OCI-LY1 (cell line): ENCODE measurements at regions not wholly inside any gene's neighbourhood (a gene's known extent, or its start where the extent isn't known, plus 50 kb on each side); places are given as distances from the start of the nearest gene placed in this dataset.

Source experiments
- H2AFZ ChIP-seq: fragments of 200-600 bp; sonication (generic), shearing (Covaris generic); 2 replicates; pipeline ENCODE4 v1.6.0; 2014; ENCODE audit warnings: antibody characterized with exemption, mild to moderate bottlenecking, low read length
- H3F3A ChIP-seq: fragments of 200-600 bp; sonication (generic), shearing (Covaris generic); 2 replicates; pipeline ENCODE4 v1.6.0; 2014; ENCODE audit warnings: mild to moderate bottlenecking, antibody characterized with exemption, low read length, moderate library complexity; ENCODE audit not compliant: insufficient read depth
- H3K27ac ChIP-seq: fragments of 200-600 bp; sonication (generic); 2 replicates; pipeline ENCODE4 v1.5.1; 2014; ENCODE audit warnings: low read length, mixed run types, mild to moderate bottlenecking, low read depth; ENCODE audit not compliant: poor library complexity, severe bottlenecking
- H3K27me3 ChIP-seq: fragments of 200-600 bp; sonication (generic); 2 replicates; pipeline ENCODE4 v1.6.0; 2014; ENCODE audit warnings: antibody characterized with exemption, mild to moderate bottlenecking, low read length, moderate library complexity; ENCODE audit not compliant: insufficient read depth
- H3K36me3 ChIP-seq: fragments of 200-600 bp; sonication (generic); 2 replicates; pipeline ENCODE4 v1.6.1; 2014; ENCODE audit warnings: mild to moderate bottlenecking, antibody characterized with exemption, low read length, moderate library complexity, mixed read lengths; ENCODE audit not compliant: insufficient read depth
- H3K4me1 ChIP-seq: fragments of 200-600 bp; sonication (generic); 2 replicates; pipeline ENCODE4 v1.5.1; 2014; ENCODE audit warnings: mild to moderate bottlenecking, low read length, moderate library complexity; ENCODE audit not compliant: insufficient read depth, severe bottlenecking
- H3K4me2 ChIP-seq: fragments of 200-600 bp; sonication (generic), shearing (Covaris generic); 2 replicates; pipeline ENCODE4 v1.6.1; 2014; ENCODE audit warnings: low read length
- H3K4me3 ChIP-seq: fragments of 200-600 bp; sonication (generic); 2 replicates; pipeline ENCODE4 v1.5.1; 2014; ENCODE audit warnings: low read length, low read depth, mild to moderate bottlenecking, mixed read lengths; ENCODE audit not compliant: poor library complexity, severe bottlenecking
- H3K79me2 ChIP-seq: fragments of 200-600 bp; shearing (Covaris generic); 2 replicates; pipeline ENCODE4 v1.6.1; 2016; ENCODE audit warnings: mixed run types, low read length, mixed read lengths; ENCODE audit not compliant: insufficient read depth
- H3K9ac ChIP-seq: fragments of 200-600 bp; sonication (generic), shearing (Covaris generic); 2 replicates; pipeline ENCODE4 v1.6.1; 2014; ENCODE audit warnings: mild to moderate bottlenecking, low read length, mixed read lengths
- H3K9me2 ChIP-seq: fragments of 200-600 bp; sonication (generic), shearing (Covaris generic); 2 replicates; pipeline ENCODE4 v1.6.1; 2014; ENCODE audit warnings: low read depth, mild to moderate bottlenecking, low read length, mixed read lengths
- H3K9me3 ChIP-seq: fragments of 200-600 bp; shearing (Covaris generic); 2 replicates; pipeline ENCODE4 v1.6.1; 2014; ENCODE audit warnings: low read length, mixed read lengths
- H4K20me1 ChIP-seq: fragments of 200-600 bp; sonication (generic), shearing (Covaris generic); 2 replicates; pipeline ENCODE4 v1.6.0; 2016; ENCODE audit warnings: mild to moderate bottlenecking, low read length; ENCODE audit not compliant: insufficient read depth
- CTCF ChIP-seq: fragments of 200-600 bp; sonication (generic), shearing (Covaris generic); IDR thresholded peaks from 2 replicates; pipeline ENCODE4 v1.5.1; 2017; ENCODE audit warnings: mild to moderate bottlenecking, antibody characterized with exemption, low read length, moderate library complexity, mixed read lengths
- EZH2 ChIP-seq: fragments of 200-600 bp; sonication (generic), shearing (Covaris generic); IDR thresholded peaks from 2 replicates; pipeline ENCODE4 v1.8.0; 2017; ENCODE audit warnings: borderline replicate concordance, mixed run types, mild to moderate bottlenecking, antibody characterized with exemption, low read length, moderate library complexity, mixed read lengths

DNA sequence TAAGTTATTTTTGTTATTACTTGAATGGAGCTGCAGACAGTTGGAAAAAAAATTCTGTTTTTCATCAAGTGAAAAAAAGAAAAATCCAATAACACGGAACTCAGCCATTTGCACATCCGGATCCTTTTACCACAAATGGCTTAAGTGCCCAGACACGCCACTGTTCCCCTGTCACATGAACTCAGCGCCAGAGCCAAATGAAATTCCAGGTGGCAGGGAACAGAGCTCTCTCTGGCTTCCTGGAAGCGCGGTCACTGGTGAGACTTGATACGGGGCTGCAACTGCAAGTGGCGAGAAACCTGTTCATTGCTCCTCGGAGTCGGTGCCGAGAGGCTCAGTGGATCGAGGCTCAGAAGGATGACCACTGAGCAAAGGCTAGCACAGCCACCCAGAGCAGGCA lies 60.8 kb upstream of the NPTX2 start:
- H3K9me3 ChIP-seq = peaks cover 16% of the 10 kb centered on the region; the same call in 1 of the 2 replicates
- H3K4me2 ChIP-seq = no peak overlapping the region
- H3K4me3 ChIP-seq = no peak overlapping the region
- H3F3A ChIP-seq = no peaks in the 10 kb centered on the region
- no peak overlapping the region for H2AFZ ChIP-seq
- peaks cover 18% of the 10 kb centered on the region; the same call in 1 of the 2 replicates for H3K27me3 ChIP-seq
- no peak overlapping the region for H3K9ac ChIP-seq
- H4K20me1 ChIP-seq = no peaks in the 10 kb centered on the region
- H3K36me3 ChIP-seq = no peaks in the 10 kb centered on the region; the same call in 1 of the 2 replicates
- no peak overlapping the region for H3K27ac ChIP-seq
- no peak for TF ChIP-seq CTCF
- TF ChIP-seq EZH2 = no peak
- H3K9me2 ChIP-seq = no peaks in the 10 kb centered on the region
- peaks cover 4% of the 10 kb centered on the region for H3K4me1 ChIP-seq
- H3K79me2 ChIP-seq = no peaks in the 10 kb centered on the region

- H3K9ac ChIP-seq = no peak overlapping the region
- no peaks in the 10 kb centered on the region for H3F3A ChIP-seq
- H3K36me3 ChIP-seq = no peaks in the 10 kb centered on the region; the same call in 1 of the 2 replicates
- no peak overlapping the region for H3K27ac ChIP-seq
- H3K4me3 ChIP-seq = no peak overlapping the region
- peaks cover 4% of the 10 kb centered on the region for H3K4me1 ChIP-seq
- TF ChIP-seq EZH2 = no peak
- TF ChIP-seq CTCF = no peak
- no peaks in the 10 kb centered on the region for H3K9me2 ChIP-seq
- no peaks in the 10 kb centered on the region for H3K79me2 ChIP-seq
- H3K9me3 ChIP-seq = peaks cover 16% of the 10 kb centered on the region; the same call in 1 of the 2 replicates
- H2AFZ ChIP-seq = no peak overlapping the region
- H4K20me1 ChIP-seq = no peaks in the 10 kb centered on the region
- peaks cover 18% of the 10 kb centered on the region; the same call in 1 of the 2 replicates for H3K27me3 ChIP-seq
- H3K4me2 ChIP-seq = no peak overlapping the region
Observed at GRCh38 chr7:98555403-98555802, 61.7 kb upstream of the NPTX2 start.

DNA sequence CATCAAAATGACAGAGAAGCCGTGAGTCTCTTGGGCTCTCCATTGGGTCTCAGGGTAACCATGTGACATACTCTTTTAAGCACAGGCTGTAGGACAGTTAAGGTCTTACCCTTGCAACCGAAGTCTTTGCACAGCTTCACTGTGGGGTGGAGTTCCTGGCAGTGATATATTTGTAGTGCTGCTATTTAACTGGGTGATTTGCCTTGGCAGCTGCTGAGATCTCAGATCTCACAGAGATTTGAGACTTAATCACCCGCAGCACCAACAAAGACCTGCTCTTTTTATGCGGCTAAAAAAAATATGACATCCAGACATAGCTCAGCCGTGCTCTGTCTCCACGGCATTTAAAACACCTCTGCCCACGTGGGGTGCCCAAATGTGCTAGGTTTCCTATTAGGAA lies 63.4 kb upstream of the NPTX2 start:
- peaks cover 12% of the 10 kb centered on the region; the same call in 1 of the 2 replicates for H3K27me3 ChIP-seq
- H3K9ac ChIP-seq = no peak overlapping the region
- no peaks in the 10 kb centered on the region for H3K36me3 ChIP-seq
- no peak overlapping the region for H3K4me3 ChIP-seq
- no peaks in the 10 kb centered on the region for H3F3A ChIP-seq
- 0 out of 2 replicates have a peak, but pooled peaks cover 12% of the 10 kb centered on the region for H3K9me3 ChIP-seq
- H3K79me2 ChIP-seq = no peaks in the 10 kb centered on the region
- TF ChIP-seq EZH2 (no peak), CTCF (no peak)
- peaks cover 4% of the 10 kb centered on the region for H3K4me1 ChIP-seq
- no peaks in the 10 kb centered on the region for H3K9me2 ChIP-seq
- no peaks in the 10 kb centered on the region for H4K20me1 ChIP-seq
- no peak overlapping the region for H3K4me2 ChIP-seq
- H3K27ac ChIP-seq = no peak overlapping the region
- no peak overlapping the region for H2AFZ ChIP-seq
